ENCODE measurements at regions not wholly inside any gene's neighbourhood (a gene's known extent, or its start where the extent isn't known, plus 50 kb on each side); places are given as distances from the start of the nearest gene placed in this dataset.

DNA sequence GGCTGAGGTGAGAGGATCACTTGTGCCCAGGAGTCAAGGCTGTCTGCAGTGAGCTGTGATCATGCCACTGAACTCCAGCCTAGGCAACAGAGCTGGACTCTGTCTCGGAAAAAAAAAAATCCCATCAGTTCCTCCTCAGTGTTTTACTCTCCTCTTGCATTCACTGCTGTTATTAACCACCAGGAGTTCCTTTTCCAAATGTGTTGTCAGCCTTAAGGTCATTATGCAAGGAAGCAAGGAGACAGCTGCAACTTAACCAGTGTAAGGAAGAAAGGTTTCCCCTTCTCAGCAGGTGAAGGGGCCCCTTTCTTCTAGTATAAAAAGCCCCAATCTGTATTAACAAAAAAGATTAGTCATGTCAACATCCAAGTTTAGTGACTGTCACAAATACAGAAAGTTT, 86.6 kb upstream of the LEP start:
- no peak for DNase-seq (ENCODE audit: extremely low read depth, low read depth)
- TF ChIP-seq, protein P1, sequence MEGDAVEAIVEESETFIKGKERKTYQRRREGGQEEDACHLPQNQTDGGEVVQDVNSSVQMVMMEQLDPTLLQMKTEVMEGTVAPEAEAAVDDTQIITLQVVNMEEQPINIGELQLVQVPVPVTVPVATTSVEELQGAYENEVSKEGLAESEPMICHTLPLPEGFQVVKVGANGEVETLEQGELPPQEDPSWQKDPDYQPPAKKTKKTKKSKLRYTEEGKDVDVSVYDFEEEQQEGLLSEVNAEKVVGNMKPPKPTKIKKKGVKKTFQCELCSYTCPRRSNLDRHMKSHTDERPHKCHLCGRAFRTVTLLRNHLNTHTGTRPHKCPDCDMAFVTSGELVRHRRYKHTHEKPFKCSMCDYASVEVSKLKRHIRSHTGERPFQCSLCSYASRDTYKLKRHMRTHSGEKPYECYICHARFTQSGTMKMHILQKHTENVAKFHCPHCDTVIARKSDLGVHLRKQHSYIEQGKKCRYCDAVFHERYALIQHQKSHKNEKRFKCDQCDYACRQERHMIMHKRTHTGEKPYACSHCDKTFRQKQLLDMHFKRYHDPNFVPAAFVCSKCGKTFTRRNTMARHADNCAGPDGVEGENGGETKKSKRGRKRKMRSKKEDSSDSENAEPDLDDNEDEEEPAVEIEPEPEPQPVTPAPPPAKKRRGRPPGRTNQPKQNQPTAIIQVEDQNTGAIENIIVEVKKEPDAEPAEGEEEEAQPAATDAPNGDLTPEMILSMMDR (IDR thresholded peaks at IDR 0.05; ENCODE audit: low read depth, low read length), result no peak

- no peak for DNase-seq (ENCODE audit: extremely low read depth, low read depth)
- TF ChIP-seq, protein P1 (IDR thresholded peaks at IDR 0.05; ENCODE audit: low read depth, low read length), result no peak
Observed at GRCh38 chr7:128155100-128155740, 85.9 kb upstream of the LEP start.

- no peak for DNase-seq (ENCODE audit: extremely low read depth, low read depth)
- TF ChIP-seq, protein P1 (IDR thresholded peaks at IDR 0.05; ENCODE audit: low read depth, low read length), result no peak
Observed at GRCh38 chr7:128157906-128158305, 83.2 kb upstream of the LEP start.

DNA sequence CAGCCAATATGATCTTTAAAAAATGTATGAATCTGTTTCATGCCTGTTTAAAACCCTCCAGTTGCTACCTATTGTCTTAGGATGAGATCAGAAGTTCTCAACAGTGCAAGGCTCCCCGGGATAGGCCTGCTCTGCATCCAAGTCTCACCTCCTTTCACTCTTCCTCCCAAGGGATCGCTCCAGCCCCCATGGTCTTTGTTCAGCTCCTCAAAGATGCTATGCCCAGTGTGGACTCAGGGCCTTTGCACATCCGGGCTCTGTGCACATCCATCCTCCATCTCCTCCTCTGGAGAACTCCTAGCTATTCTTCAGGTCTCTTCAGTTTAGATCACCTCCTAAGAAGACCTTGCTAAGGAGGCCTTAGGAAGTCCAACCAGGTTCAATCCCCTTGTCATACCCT, 82.7 kb upstream of the LEP start:
- TF ChIP-seq, protein P1 (IDR thresholded peaks at IDR 0.05; ENCODE audit: low read depth, low read length), result no peak
- DNase-seq (ENCODE audit: extremely low read depth, low read depth), result no peak

DNA sequence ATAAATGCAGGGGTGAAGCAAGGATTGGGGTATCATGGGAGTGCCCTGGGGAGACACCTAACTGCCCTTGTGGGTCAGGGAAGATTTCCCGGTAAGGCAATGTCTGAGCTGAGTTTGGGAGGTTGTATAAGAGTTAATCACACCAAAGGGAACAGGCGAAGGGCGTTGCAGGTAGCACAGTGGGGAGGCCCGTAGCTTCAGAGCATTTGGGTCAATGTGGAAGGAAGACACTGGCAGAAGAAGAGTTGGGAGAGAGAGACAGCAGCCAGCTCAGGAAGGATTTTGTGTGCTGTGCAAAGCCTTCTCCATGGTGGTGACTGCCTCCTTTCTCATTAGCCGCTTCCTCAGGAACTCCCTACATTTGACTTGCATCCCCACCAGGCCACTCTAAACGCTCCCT, 80.8 kb upstream of the LEP start:
- no peak for DNase-seq (ENCODE audit: extremely low read depth, low read depth)

GRCh38 chr7:128161466-128162125, 79.5 kb upstream of the LEP start:
- no peak for DNase-seq (ENCODE audit: extremely low read depth, low read depth)
- TF ChIP-seq, protein P1 (IDR thresholded peaks at IDR 0.05; ENCODE audit: low read depth, low read length), result no peak

More for the DNA sequence above, 80.8 kb upstream of the LEP start:
- TF ChIP-seq, protein P1 (IDR thresholded peaks at IDR 0.05; ENCODE audit: low read depth, low read length), result no peak

- TF ChIP-seq, protein P1 (IDR thresholded peaks at IDR 0.05; ENCODE audit: low read depth, low read length), result no peak
Observed at GRCh38 chr7:128162666-128163065, 78.4 kb upstream of the LEP start.

More at GRCh38 chr7:128162666-128163065, 78.4 kb upstream of the LEP start:
- DNase-seq (ENCODE audit: extremely low read depth, low read depth), result no peak
